ENCODE measurements at regions not wholly inside any gene's neighbourhood (a gene's known extent, or its start where the extent isn't known, plus 50 kb on each side); places are given as distances from the start of the nearest gene placed in this dataset.

- Histone ChIP-seq H3K27ac (no peak overlapping the region), H3K9ac (no peak overlapping the region), H3F3A (ENCODE audit: insufficient read depth) (no peaks in the 10 kb centered on the region), H3K4me3 (no peak overlapping the region), H3K9me3 (ENCODE audit: low read depth) (no peaks in the 10 kb centered on the region), H3K36me3 (ENCODE audit: low read depth) (no peaks in the 10 kb centered on the region), H3K4me2 (ENCODE audit: unreplicated experiment) (no peak overlapping the region), H4K20me1 (ENCODE audit: insufficient read depth) (no peaks in the 10 kb centered on the region), H3K79me2 (ENCODE audit: insufficient read depth) (no peaks in the 10 kb centered on the region), H2AFZ (no peak overlapping the region), H3K27me3 (replicated peaks; ENCODE audit: insufficient read depth) (no peaks in the 10 kb centered on the region), H3K9me2 (ENCODE audit: insufficient read depth) (no peaks in the 10 kb centered on the region), H3K4me1 (ENCODE audit: insufficient read depth) (no peaks in the 10 kb centered on the region)
- WGBS, 2 experiments (ENCODE audit: low coverage in 1 of 2, low lambda C conversion rate in 2 of 2, missing lambda C conversion rate in 2 of 2): 60 to 63% methylated on average over 26 of the region's 26 CpGs
- TF ChIP-seq EZH2 (IDR thresholded peaks at IDR 0.05; ENCODE audit: insufficient read depth, poor library complexity, severe bottlenecking): no peak
- no peak for TF ChIP-seq EZH2phosphoT487 (IDR thresholded peaks at IDR 0.05; ENCODE audit: insufficient read depth, low read depth)
- DNase-seq: no peak
- in situ Hi-C loops (cut with MboI): no loop called here
These were observed 243.7 kb downstream of the BRD1 start for GRCh38 chr22:49583886-49584505.

- H3K79me2 ChIP-seq (ENCODE audit: insufficient read depth): no peaks in the 10 kb centered on the region
- H3K36me3 ChIP-seq (ENCODE audit: low read depth): no peaks in the 10 kb centered on the region
- 29 to 32% methylated on average over 11 of the region's 11 CpGs for WGBS, 2 experiments (ENCODE audit: low coverage in 1 of 2, low lambda C conversion rate in 2 of 2, missing lambda C conversion rate in 2 of 2)
- H2AFZ ChIP-seq: no peak overlapping the region
- no peaks in the 10 kb centered on the region for H4K20me1 ChIP-seq (ENCODE audit: insufficient read depth)
- no peak overlapping the region for H3K4me2 ChIP-seq (ENCODE audit: unreplicated experiment)
- no peaks in the 10 kb centered on the region for H3K9me3 ChIP-seq (ENCODE audit: low read depth)
- no peak overlapping the region for H3K27ac ChIP-seq
- H3F3A ChIP-seq (ENCODE audit: insufficient read depth): no peaks in the 10 kb centered on the region
- H3K9ac ChIP-seq: no peak overlapping the region
- no peak for DNase-seq
- H3K9me2 ChIP-seq (ENCODE audit: insufficient read depth): no peaks in the 10 kb centered on the region
- TF ChIP-seq EZH2 (IDR thresholded peaks at IDR 0.05; ENCODE audit: insufficient read depth, poor library complexity, severe bottlenecking): no peak
- TF ChIP-seq EZH2phosphoT487 (IDR thresholded peaks at IDR 0.05; ENCODE audit: insufficient read depth, low read depth): no peak
- no peak overlapping the region for H3K4me3 ChIP-seq
- H3K27me3 ChIP-seq (replicated peaks; ENCODE audit: insufficient read depth): no peaks in the 10 kb centered on the region
- in situ Hi-C loops (cut with MboI): no loop called here
- H3K4me1 ChIP-seq (ENCODE audit: insufficient read depth): no peaks in the 10 kb centered on the region
These were observed 244.3 kb downstream of the BRD1 start for GRCh38 chr22:49583341-49583740.

GRCh38 chr22:49582678-49583077 lies 245.0 kb downstream of the BRD1 start:
- Histone ChIP-seq H3K9me3 (ENCODE audit: low read depth) (no peaks in the 10 kb centered on the region), H3K36me3 (ENCODE audit: low read depth) (no peaks in the 10 kb centered on the region), H3K27me3 (replicated peaks; ENCODE audit: insufficient read depth) (no peaks in the 10 kb centered on the region), H3K9me2 (ENCODE audit: insufficient read depth) (no peaks in the 10 kb centered on the region), H4K20me1 (ENCODE audit: insufficient read depth) (no peaks in the 10 kb centered on the region), H2AFZ (no peak overlapping the region), H3K9ac (no peak overlapping the region), H3K79me2 (ENCODE audit: insufficient read depth) (no peaks in the 10 kb centered on the region), H3F3A (ENCODE audit: insufficient read depth) (no peaks in the 10 kb centered on the region), H3K4me2 (ENCODE audit: unreplicated experiment) (no peak overlapping the region), H3K27ac (no peak overlapping the region), H3K4me3 (no peak overlapping the region), H3K4me1 (ENCODE audit: insufficient read depth) (no peaks in the 10 kb centered on the region)
- TF ChIP-seq EZH2 (IDR thresholded peaks at IDR 0.05; ENCODE audit: insufficient read depth, poor library complexity, severe bottlenecking): no peak
- TF ChIP-seq EZH2phosphoT487 (IDR thresholded peaks at IDR 0.05; ENCODE audit: insufficient read depth, low read depth): no peak
- no peak for DNase-seq
- in situ Hi-C loops (cut with MboI): no loop called here
- WGBS, 2 experiments (ENCODE audit: low coverage in 1 of 2, low lambda C conversion rate in 2 of 2, missing lambda C conversion rate in 2 of 2): 44 to 52% methylated on average over 11 of the region's 11 CpGs

- WGBS, 2 experiments (ENCODE audit: low coverage in 1 of 2, low lambda C conversion rate in 2 of 2, missing lambda C conversion rate in 2 of 2): 26 to 41% methylated on average over 4 of the region's 4 CpGs
- no peak for DNase-seq
- H3K4me1 ChIP-seq (ENCODE audit: insufficient read depth): no peaks in the 10 kb centered on the region
- no peaks in the 10 kb centered on the region for H3K9me3 ChIP-seq (ENCODE audit: low read depth)
- H3K27me3 ChIP-seq (replicated peaks; ENCODE audit: insufficient read depth): no peaks in the 10 kb centered on the region
- H3K4me2 ChIP-seq (ENCODE audit: unreplicated experiment): no peak overlapping the region
- in situ Hi-C loops (cut with MboI): no loop called here
- H3K4me3 ChIP-seq: no peak overlapping the region
- H4K20me1 ChIP-seq (ENCODE audit: insufficient read depth): no peaks in the 10 kb centered on the region
- H3F3A ChIP-seq (ENCODE audit: insufficient read depth): no peaks in the 10 kb centered on the region
- H3K27ac ChIP-seq: no peak overlapping the region
- no peaks in the 10 kb centered on the region for H3K79me2 ChIP-seq (ENCODE audit: insufficient read depth)
- no peaks in the 10 kb centered on the region for H3K36me3 ChIP-seq (ENCODE audit: low read depth)
- no peaks in the 10 kb centered on the region for H3K9me2 ChIP-seq (ENCODE audit: insufficient read depth)
- no peak overlapping the region for H2AFZ ChIP-seq
- H3K9ac ChIP-seq: no peak overlapping the region
- TF ChIP-seq EZH2 (IDR thresholded peaks at IDR 0.05; ENCODE audit: insufficient read depth, poor library complexity, severe bottlenecking): no peak
- TF ChIP-seq EZH2phosphoT487 (IDR thresholded peaks at IDR 0.05; ENCODE audit: insufficient read depth, low read depth): no peak
These were observed 245.5 kb downstream of the BRD1 start for GRCh38 chr22:49582181-49582580.

- Histone ChIP-seq H3K4me1 (ENCODE audit: insufficient read depth) (no peaks in the 10 kb centered on the region), H2AFZ (no peak overlapping the region), H3K9me3 (ENCODE audit: low read depth) (no peaks in the 10 kb centered on the region), H4K20me1 (ENCODE audit: insufficient read depth) (no peaks in the 10 kb centered on the region), H3K4me3 (no peak overlapping the region), H3K9ac (no peak overlapping the region), H3K27me3 (replicated peaks; ENCODE audit: insufficient read depth) (no peaks in the 10 kb centered on the region), H3F3A (ENCODE audit: insufficient read depth) (no peaks in the 10 kb centered on the region), H3K9me2 (ENCODE audit: insufficient read depth) (no peaks in the 10 kb centered on the region), H3K4me2 (ENCODE audit: unreplicated experiment) (no peak overlapping the region), H3K79me2 (ENCODE audit: insufficient read depth) (no peaks in the 10 kb centered on the region), H3K36me3 (ENCODE audit: low read depth) (no peaks in the 10 kb centered on the region), H3K27ac (no peak overlapping the region)
- no peak for DNase-seq
- TF ChIP-seq EZH2phosphoT487 (IDR thresholded peaks at IDR 0.05; ENCODE audit: insufficient read depth, low read depth): no peak
- TF ChIP-seq EZH2 (IDR thresholded peaks at IDR 0.05; ENCODE audit: insufficient read depth, poor library complexity, severe bottlenecking): no peak
- in situ Hi-C loops (cut with MboI): no loop called here
- 11 to 12% methylated on average over 3 of the region's 3 CpGs for WGBS, 2 experiments (ENCODE audit: low coverage in 1 of 2, low lambda C conversion rate in 2 of 2, missing lambda C conversion rate in 2 of 2)
These were observed 247.6 kb downstream of the BRD1 start for GRCh38 chr22:49580024-49580423.
